ACC112 (cell line): ENCODE measurements at regions not wholly inside any gene's neighbourhood (a gene's known extent, or its start where the extent isn't known, plus 50 kb on each side); places are given as distances from the start of the nearest gene placed in this dataset.

ENCODE experiments used
- H2AFZ ChIP-seq: fragments of 200-600 bp; sonication (generic); one replicate; pipeline ENCODE4 v1.6.0; 2017; ENCODE audit warnings: antibody characterized with exemption, low read length; ENCODE audit not compliant: unreplicated experiment
- H3K27ac ChIP-seq: fragments of 200-600 bp; sonication (generic); 2 replicates; pipeline ENCODE4 v1.5.1; 2014; ENCODE audit warnings: low read depth, mild to moderate bottlenecking, antibody characterized with exemption, low read length, moderate library complexity
- H3K27me3 ChIP-seq: fragments of 200-600 bp; sonication (generic); 2 replicates; pipeline ENCODE4 v1.6.1; 2014; ENCODE audit warnings: mild to moderate bottlenecking, antibody characterized with exemption, low read length, moderate library complexity, mixed read lengths; ENCODE audit not compliant: insufficient read depth
- H3K36me3 ChIP-seq: fragments of 200-600 bp; sonication (generic); 2 replicates; pipeline ENCODE4 v1.6.1; 2016; ENCODE audit warnings: mild to moderate bottlenecking, antibody characterized with exemption, low read length, moderate library complexity, mixed read lengths; ENCODE audit not compliant: insufficient read depth
- H3K4me1 ChIP-seq: fragments of 200-600 bp; sonication (generic); one replicate; pipeline ENCODE4 v1.6.1; 2016; ENCODE audit warnings: low read length, mixed read lengths; ENCODE audit not compliant: insufficient read depth, unreplicated experiment, control insufficient read depth
- H3K4me3 ChIP-seq: fragments of 200-600 bp; sonication (generic); 2 replicates; pipeline ENCODE4 v1.5.1; 2014; ENCODE audit warnings: mild to moderate bottlenecking, low read depth, low read length
- H3K79me2 ChIP-seq: fragments of 200-600 bp; sonication (generic); one replicate; pipeline ENCODE4 v1.6.0; 2016; ENCODE audit warnings: low read length; ENCODE audit not compliant: control insufficient read depth, unreplicated experiment, insufficient read depth

GRCh38 chr17:79242393-79242792 is 167.8 kb downstream of the ENGASE start:
- Histone ChIP-seq H3K27ac (no peak overlapping the region), H3K4me3 (no peak overlapping the region), H3K27me3 (peaks cover 73% of the 10 kb centered on the region), H3K79me2 (no peaks in the 10 kb centered on the region), H2AFZ (no peak overlapping the region), H3K36me3 (no peaks in the 10 kb centered on the region), H3K4me1 (no peaks in the 10 kb centered on the region)

DNA sequence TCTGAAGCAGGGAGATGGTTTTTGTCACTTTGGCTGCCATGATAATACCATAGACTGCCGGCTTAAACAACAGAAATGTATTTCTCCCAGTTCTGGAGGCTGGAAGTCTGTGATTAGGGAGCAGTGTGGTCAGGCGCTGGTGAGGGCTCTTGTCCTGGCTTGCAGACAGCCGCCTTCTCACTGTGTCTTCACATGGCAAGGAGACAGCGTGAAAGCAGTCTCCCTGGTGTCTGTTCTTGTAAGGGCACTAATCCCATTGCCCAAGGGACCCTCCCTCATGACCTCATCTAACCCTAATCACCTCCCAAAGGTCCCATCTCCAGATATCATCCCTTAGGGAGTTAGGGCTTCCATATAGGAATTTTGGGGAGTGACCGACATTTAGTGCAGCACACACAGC is 167.0 kb downstream of the ENGASE start:
- Histone ChIP-seq H3K27ac (no peak overlapping the region), H3K27me3 (peaks cover 75% of the 10 kb centered on the region), H3K4me3 (no peak overlapping the region), H3K36me3 (no peaks in the 10 kb centered on the region), H2AFZ (no peak overlapping the region), H3K79me2 (no peaks in the 10 kb centered on the region), H3K4me1 (no peaks in the 10 kb centered on the region)

- H3K27ac ChIP-seq, result no peak overlapping the region
- no peaks in the 10 kb centered on the region for H3K79me2 ChIP-seq
- H3K27me3 ChIP-seq, result peaks cover 72% of the 10 kb centered on the region
- no peak overlapping the region for H2AFZ ChIP-seq
- H3K4me1 ChIP-seq, result no peaks in the 10 kb centered on the region
- H3K36me3 ChIP-seq, result no peaks in the 10 kb centered on the region
- H3K4me3 ChIP-seq, result no peak overlapping the region
Observed at GRCh38 chr17:79239205-79239604, 164.6 kb downstream of the ENGASE start.

DNA sequence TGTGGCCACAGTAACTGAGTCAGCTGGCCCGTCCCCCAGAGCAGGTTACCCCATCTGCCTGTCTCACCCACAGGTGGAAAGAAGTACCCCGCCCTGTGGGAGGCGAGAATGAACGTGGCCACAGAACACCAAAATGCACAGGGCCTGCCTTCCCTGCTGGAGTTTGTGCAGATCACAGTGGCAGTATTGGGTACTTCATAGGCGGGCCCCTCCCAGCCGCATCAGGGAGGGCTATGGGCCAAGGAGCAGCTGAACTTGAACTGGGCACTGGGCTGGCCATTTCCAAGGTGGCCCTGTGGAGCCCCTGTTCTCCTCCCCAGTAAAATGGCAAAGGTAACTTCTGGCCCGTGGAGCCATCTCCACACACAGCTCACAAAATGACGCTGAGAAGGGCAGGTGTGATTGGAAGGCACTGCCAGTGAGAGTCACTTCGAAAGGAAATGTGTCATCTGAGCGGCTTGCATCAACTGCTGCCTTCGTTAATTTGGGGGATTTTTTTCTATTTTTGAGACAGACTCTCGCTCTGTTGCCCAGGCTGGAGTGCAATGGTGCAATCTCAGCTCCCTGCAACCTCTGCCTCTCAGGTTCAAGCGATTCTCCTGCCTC is 162.9 kb downstream of the ENGASE start:
- Histone ChIP-seq H3K36me3 (no peaks in the 10 kb centered on the region), H3K27ac (no peak overlapping the region), H3K4me1 (no peaks in the 10 kb centered on the region), H3K27me3 (peaks cover 67% of the 10 kb centered on the region), H3K79me2 (no peaks in the 10 kb centered on the region), H2AFZ (no peak overlapping the region), H3K4me3 (no peak overlapping the region)

GRCh38 chr17:79235808-79236207 is 161.2 kb downstream of the ENGASE start:
- H3K4me1 ChIP-seq, result no peaks in the 10 kb centered on the region
- H2AFZ ChIP-seq, result no peak overlapping the region
- H3K79me2 ChIP-seq, result no peaks in the 10 kb centered on the region
- H3K36me3 ChIP-seq, result no peaks in the 10 kb centered on the region
- no peak overlapping the region for H3K27ac ChIP-seq
- peaks cover 61% of the 10 kb centered on the region for H3K27me3 ChIP-seq
- no peak overlapping the region for H3K4me3 ChIP-seq

DNA sequence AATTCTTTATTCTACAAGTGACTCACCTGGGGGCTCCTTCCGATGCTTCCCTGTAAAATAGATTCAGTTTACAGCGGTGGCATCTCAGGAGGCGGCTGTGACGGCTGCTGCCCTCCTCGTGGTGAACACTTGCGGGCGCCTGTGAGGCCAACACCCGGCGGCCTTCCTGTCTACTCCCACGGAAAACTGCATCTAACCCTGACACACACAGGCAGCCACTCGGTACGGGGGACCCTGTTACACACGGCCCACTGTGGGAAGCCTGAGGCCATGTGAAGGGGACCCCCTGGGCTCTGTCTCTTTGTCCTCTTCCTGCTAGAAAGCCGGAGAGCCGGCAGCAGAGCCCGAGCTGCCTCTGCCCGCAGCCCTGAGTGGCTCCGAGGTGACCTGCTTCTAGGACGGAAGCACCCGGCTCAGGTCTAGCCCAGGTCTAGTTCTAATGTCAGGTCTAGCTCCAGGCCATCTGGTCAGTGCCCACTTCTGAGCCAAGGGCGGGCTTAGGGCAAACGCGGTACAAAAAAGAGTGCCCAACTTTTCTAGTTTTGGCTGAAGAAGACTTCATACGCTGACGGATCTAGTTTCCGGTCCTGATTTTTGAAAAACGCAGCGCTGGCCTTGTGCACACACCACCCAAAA is 159.4 kb downstream of the ENGASE start:
- Histone ChIP-seq H3K4me1 (no peaks in the 10 kb centered on the region), H3K4me3 (no peak overlapping the region), H3K36me3 (no peaks in the 10 kb centered on the region), H3K79me2 (no peaks in the 10 kb centered on the region), H3K27me3 (peaks cover 48% of the 10 kb centered on the region), H3K27ac (no peak overlapping the region), H2AFZ (no peak overlapping the region)

- H3K27me3 ChIP-seq, result peaks cover 40% of the 10 kb centered on the region
Observed at GRCh38 chr17:79232957-79233356, 158.3 kb downstream of the ENGASE start.

DNA sequence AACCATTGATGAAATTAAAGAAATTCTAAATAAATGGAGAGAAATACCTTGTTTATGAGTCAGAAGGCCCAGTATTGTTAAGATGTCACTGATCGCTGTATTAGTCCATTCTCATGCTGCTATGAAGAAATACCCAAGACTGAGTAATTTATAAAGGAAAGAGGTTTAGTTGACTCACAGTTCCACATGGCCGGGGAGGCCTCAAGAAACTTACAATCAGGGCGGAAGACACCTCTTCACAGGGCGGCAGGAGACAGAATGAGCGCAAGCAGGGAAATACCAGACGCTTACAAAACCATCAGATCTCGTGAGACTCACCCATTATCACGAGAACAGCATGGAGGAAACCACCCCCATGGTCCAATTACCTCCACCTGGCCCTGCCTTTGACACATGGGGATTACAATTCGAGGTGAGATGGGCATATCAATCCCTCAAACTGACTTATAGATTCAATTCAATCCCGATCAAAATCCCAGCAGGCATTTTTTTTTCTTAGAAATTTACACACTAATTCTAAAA is 157.2 kb downstream of the ENGASE start:
- H3K27ac ChIP-seq, result no peak overlapping the region
- no peak overlapping the region for H3K4me3 ChIP-seq
- H3K27me3 ChIP-seq, result peaks cover 41% of the 10 kb centered on the region

More at GRCh38 chr17:79232957-79233356, 158.3 kb downstream of the ENGASE start:
- no peaks in the 10 kb centered on the region for H3K4me1 ChIP-seq
- H3K4me3 ChIP-seq, result no peak overlapping the region
- H2AFZ ChIP-seq, result no peak overlapping the region
- no peaks in the 10 kb centered on the region for H3K36me3 ChIP-seq
- no peaks in the 10 kb centered on the region for H3K79me2 ChIP-seq
- no peak overlapping the region for H3K27ac ChIP-seq

DNA sequence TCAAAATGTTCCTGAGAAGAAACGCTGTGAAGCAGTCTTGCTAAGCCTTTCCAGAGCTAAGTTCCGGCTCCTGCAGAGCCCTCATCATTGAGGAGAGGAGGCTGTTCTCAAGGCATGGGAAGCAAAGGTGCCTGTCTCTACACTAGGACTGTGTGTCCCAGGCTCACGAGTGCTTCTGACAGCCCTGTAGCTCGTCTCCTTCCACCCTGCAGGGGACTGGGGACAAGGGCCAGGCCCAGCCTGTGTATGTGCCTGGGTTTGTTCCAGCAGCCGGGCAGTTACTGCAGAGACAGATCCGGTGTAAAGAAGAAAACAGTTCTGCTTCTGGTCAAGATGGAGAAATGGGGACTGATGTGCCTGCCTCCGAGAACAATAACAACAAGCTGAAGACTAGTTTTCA is 156.0 kb downstream of the ENGASE start:
- Histone ChIP-seq H3K27me3 (peaks cover 41% of the 10 kb centered on the region), H3K27ac (no peak overlapping the region)

More for the DNA sequence above, 157.2 kb downstream of the ENGASE start:
- no peaks in the 10 kb centered on the region for H3K79me2 ChIP-seq
- H3K4me1 ChIP-seq, result no peaks in the 10 kb centered on the region
- H2AFZ ChIP-seq, result no peak overlapping the region
- H3K36me3 ChIP-seq, result no peaks in the 10 kb centered on the region

DNA sequence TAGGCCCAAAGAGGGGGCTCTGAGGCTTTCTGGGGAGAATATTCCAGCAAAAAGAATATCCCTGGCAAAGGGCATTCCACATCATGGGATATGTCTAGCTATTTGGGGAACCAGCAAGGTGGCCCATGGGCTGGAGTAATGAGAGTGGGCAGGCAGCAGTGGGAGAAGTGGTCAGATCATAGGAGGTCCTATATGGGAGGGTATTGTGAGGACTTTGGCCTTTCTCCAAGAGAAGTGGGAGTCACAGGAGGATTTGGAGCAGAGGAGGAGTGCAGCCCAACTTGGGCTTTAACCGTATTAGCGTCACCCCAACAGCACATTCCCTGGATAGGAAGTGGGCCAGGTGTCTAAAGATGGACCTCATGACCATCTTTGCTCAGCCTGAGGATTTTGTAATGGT is 151.4 kb downstream of the ENGASE start:
- Histone ChIP-seq H3K4me1 (no peaks in the 10 kb centered on the region), H3K27me3 (peaks cover 72% of the 10 kb centered on the region), H3K4me3 (no peak overlapping the region), H3K79me2 (no peaks in the 10 kb centered on the region), H3K27ac (no peak overlapping the region), H3K36me3 (no peaks in the 10 kb centered on the region), H2AFZ (no peak overlapping the region)

More for the DNA sequence above, 156.0 kb downstream of the ENGASE start:
- Histone ChIP-seq H3K36me3 (no peaks in the 10 kb centered on the region), H2AFZ (no peak overlapping the region), H3K4me1 (no peaks in the 10 kb centered on the region), H3K4me3 (no peak overlapping the region), H3K79me2 (no peaks in the 10 kb centered on the region)

DNA sequence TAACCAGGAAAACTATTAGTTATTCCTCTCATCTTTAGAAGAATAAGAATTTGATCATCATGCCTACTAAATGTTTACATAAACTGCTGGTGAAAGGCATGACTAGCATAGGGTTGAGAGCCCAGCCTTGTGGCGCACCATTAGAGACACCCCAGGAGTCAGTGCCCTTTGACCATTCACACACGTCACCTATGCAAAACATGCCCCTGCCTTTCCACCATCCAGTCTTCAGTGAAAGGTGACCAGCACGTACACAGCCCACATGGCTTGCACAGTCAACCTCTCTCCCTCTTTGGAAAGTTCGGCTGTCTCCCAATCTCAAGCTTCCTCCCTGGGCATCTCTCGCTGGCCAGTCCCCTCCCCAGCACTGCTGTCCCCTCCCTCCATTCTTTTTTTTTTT is 150.3 kb downstream of the ENGASE start:
- Histone ChIP-seq H3K4me1 (no peaks in the 10 kb centered on the region), H3K79me2 (no peaks in the 10 kb centered on the region), H3K36me3 (no peaks in the 10 kb centered on the region), H3K27ac (no peak overlapping the region), H2AFZ (no peak overlapping the region), H3K4me3 (no peak overlapping the region), H3K27me3 (peaks cover 79% of the 10 kb centered on the region)
